ENCODE measurements at regions not wholly inside any gene's neighbourhood (a gene's known extent, or its start where the extent isn't known, plus 50 kb on each side); places are given as distances from the start of the nearest gene placed in this dataset.
A peak's percentile ranks its signal among the peaks of the same experiment; 100 is the strongest.

GRCh38 chr2:157087373-157088002 is 170.0 kb upstream of the GALNT5 start:
- H3K4me1 ChIP-seq (ENCODE audit: low read depth): no peaks in the 10 kb centered on the region
- no peak for TF ChIP-seq CTCF (IDR thresholded peaks at IDR 0.05)
- no peak overlapping the region for H3K4me3 ChIP-seq
- DNase-seq (no peak), ATAC-seq (no peak)
- no peaks in the 10 kb centered on the region for H3K9me3 ChIP-seq
- intact Hi-C loops (cut with DNase I, micrococcal nuclease): no loop called here
- H3K36me3 ChIP-seq (ENCODE audit: low read depth): no peaks in the 10 kb centered on the region

GRCh38 chr2:157093666-157094065 is 163.8 kb upstream of the GALNT5 start:
- intact Hi-C loops (cut with DNase I, micrococcal nuclease): no loop called here

GRCh38 chr2:157105372-157105771 is 152.1 kb upstream of the GALNT5 start:
- Histone ChIP-seq H3K36me3 (ENCODE audit: low read depth) (no peaks in the 10 kb centered on the region), H3K9me3 (no peaks in the 10 kb centered on the region), H3K4me1 (ENCODE audit: low read depth) (no peaks in the 10 kb centered on the region), H3K4me3 (no peak overlapping the region)
- no peak for DNase-seq
- intact Hi-C loops (cut with DNase I, micrococcal nuclease): no loop called here
- TF ChIP-seq CTCF (IDR thresholded peaks at IDR 0.05): no peak
- ATAC-seq: no peak

More at GRCh38 chr2:157093666-157094065, 163.8 kb upstream of the GALNT5 start:
- no peak for DNase-seq
- Histone ChIP-seq H3K9me3 (no peaks in the 10 kb centered on the region), H3K36me3 (ENCODE audit: low read depth) (no peaks in the 10 kb centered on the region), H3K4me1 (ENCODE audit: low read depth) (no peaks in the 10 kb centered on the region), H3K4me3 (no peak overlapping the region)
- TF ChIP-seq CTCF (IDR thresholded peaks at IDR 0.05): no peak
- no peak for ATAC-seq

- H3K9me3 ChIP-seq: no peaks in the 10 kb centered on the region
- intact Hi-C loops (cut with DNase I, micrococcal nuclease): no loop called here
- no peak overlapping the region for H3K4me3 ChIP-seq
- H3K4me1 ChIP-seq (ENCODE audit: low read depth): no peaks in the 10 kb centered on the region
- H3K36me3 ChIP-seq (ENCODE audit: low read depth): no peaks in the 10 kb centered on the region
- no peak for DNase-seq
- no peak for ATAC-seq
- no peak for TF ChIP-seq CTCF (IDR thresholded peaks at IDR 0.05)
Observed at GRCh38 chr2:157106950-157107349, 150.6 kb upstream of the GALNT5 start.

- intact Hi-C loops (cut with DNase I, micrococcal nuclease): no loop called here
- DNase-seq: peak in 2 of 3 donors; percentile 25 to 40
- H3K4me1 ChIP-seq (ENCODE audit: low read depth): no peaks in the 10 kb centered on the region
- no peaks in the 10 kb centered on the region for H3K9me3 ChIP-seq
- no peak overlapping the region for H3K4me3 ChIP-seq
- TF ChIP-seq CTCF (IDR thresholded peaks at IDR 0.05): no peak
- H3K36me3 ChIP-seq (ENCODE audit: low read depth): no peaks in the 10 kb centered on the region
- peak; percentile 79 for ATAC-seq
Observed at GRCh38 chr2:157107460-157107859, 150.0 kb upstream of the GALNT5 start.

GRCh38 chr2:157107877-157108276 is 149.6 kb upstream of the GALNT5 start:
- H3K36me3 ChIP-seq (ENCODE audit: low read depth): no peaks in the 10 kb centered on the region
- intact Hi-C loops (cut with DNase I, micrococcal nuclease): no loop called here
- H3K4me1 ChIP-seq (ENCODE audit: low read depth): no peaks in the 10 kb centered on the region
- DNase-seq (peak in 1 of 3 donors; percentile 71), ATAC-seq (peak; percentile 78)
- H3K4me3 ChIP-seq: no peak overlapping the region
- H3K9me3 ChIP-seq: no peaks in the 10 kb centered on the region
- TF ChIP-seq CTCF (IDR thresholded peaks at IDR 0.05): no peak
